GM12878 (cell line): ENCODE measurements at regions not wholly inside any gene's neighbourhood (a gene's known extent, or its start where the extent isn't known, plus 50 kb on each side); places are given as distances from the start of the nearest gene placed in this dataset.

Experiments used
- ATAC-seq: fragments of 200-7000 bp; cut with Tn5 transposase; 3 replicates; pipeline ENCODE4 v1.9.1; 2020; ENCODE audit warnings: mild to moderate bottlenecking, moderate library complexity
- BruUV-seq: library from RNA; stranded (reverse); fragments of 400-500 nt; replicated peaks from 2 replicates; lab custom pipeline; 2021; lab: Mats Ljungman, UMichigan
- CTCF ChIA-PET: fragments of 300-600 bp; sonication (Branson Sonifier 250); formaldehyde crosslinking; extraction: SDS; loops from one replicate; lab custom pipeline; 2021; ENCODE audit warnings: inconsistent platforms; lab: Yijun Ruan, JAX
- POLR2A ChIA-PET: fragments of 350-600 bp; formaldehyde crosslinking; extraction: SDS; loops from one replicate; lab custom pipeline; 2021; ENCODE audit warnings: inconsistent platforms; lab: Charles Lee
- RAD21 ChIA-PET: fragments of 300-600 bp; sonication (Branson Sonifier 250); formaldehyde crosslinking; loops from one replicate; lab custom pipeline; 2023; ENCODE audit warnings: antibody characterized with exemption; ENCODE audit not compliant: unreplicated experiment; lab: Charles Lee
- SMC1A ChIA-PET: fragments of 300-600 bp; sonication (Branson Sonifier 250); formaldehyde crosslinking; loops from one replicate; lab custom pipeline; 2023; ENCODE audit not compliant: unreplicated experiment, uncharacterized antibody; lab: Charles Lee
- DNase-seq: peaks from one replicate; pipeline ENCODE4 v3.0.0-alpha.2; 2011; ENCODE audit warnings: low read depth, low spot score
- FAIRE-seq: peaks from 3 replicates; lab custom pipeline; 2011; peaks lifted over from hg19 to GRCh38; lab: Jason Lieb, UNC
- H2AFZ ChIP-seq: 2 replicates; pipeline ENCODE4 v1.6.0; 2011; ENCODE audit warnings: low read depth, low read length, control low read depth; ENCODE audit not compliant: control insufficient read depth
- H3K27ac ChIP-seq: 2 replicates; pipeline ENCODE4 v1.5.1; 2011; ENCODE audit warnings: control low read depth; ENCODE audit not compliant: control insufficient read depth, insufficient read depth
- H3K27me3 ChIP-seq, 2 experiments: replicated peaks in 1 of 2; 2 replicates each; pipeline versions ENCODE4 v1.6.0 to v1.6.1; 2011; ENCODE audit warnings: low read length in 1 of 2; ENCODE audit not compliant: control insufficient read depth in 2 of 2, insufficient read depth in 2 of 2
- H3K36me3 ChIP-seq, 2 experiments: 2 replicates each; pipeline ENCODE4 v1.5.1; 2011; ENCODE audit warnings: low read length in 1 of 2; ENCODE audit not compliant: control insufficient read depth in 2 of 2, insufficient read depth in 2 of 2
- H3K4me1 ChIP-seq: 2 replicates; pipeline ENCODE4 v1.6.1; 2011; ENCODE audit warnings: mild to moderate bottlenecking, low read length, moderate library complexity, mixed read lengths; ENCODE audit not compliant: control insufficient read depth, insufficient read depth
- H3K4me2 ChIP-seq: 2 replicates; pipeline ENCODE4 v1.6.0; 2011; ENCODE audit warnings: control low read depth; ENCODE audit not compliant: control insufficient read depth, insufficient read depth
- H3K4me3 ChIP-seq: fragments of 200-600 bp; sonication (generic); 2 replicates; pipeline ENCODE4 v1.5.1; 2016
- H3K79me2 ChIP-seq: 2 replicates; pipeline ENCODE4 v1.6.0; 2011; ENCODE audit warnings: low read length; ENCODE audit not compliant: control insufficient read depth, insufficient read depth
- H3K9ac ChIP-seq: 2 replicates; pipeline ENCODE4 v1.8.0; 2011; ENCODE audit warnings: low read length, control low read depth, mixed read lengths; ENCODE audit not compliant: control insufficient read depth, insufficient read depth
- H3K9me3 ChIP-seq: replicated peaks from 3 replicates; pipeline ENCODE4 v1.5.1; 2011; ENCODE audit warnings: mild to moderate bottlenecking, low read length; ENCODE audit not compliant: control insufficient read depth, insufficient read depth
- H4K20me1 ChIP-seq: 2 replicates; pipeline ENCODE4 v1.6.0; 2011; ENCODE audit not compliant: control insufficient read depth, insufficient read depth
- CBX3 ChIP-seq: fragments of 200-600 bp; sonication (generic); IDR thresholded peaks from 2 replicates; pipeline ENCODE4 v1.6.1; 2016; ENCODE audit warnings: low read depth, borderline replicate concordance
- CTCF ChIP-seq, 3 experiments: IDR thresholded peaks in 2 of 3; conservative IDR thresholded peaks in 1 of 3; 2 replicates each; pipeline ENCODE4 v1.5.1; 2011; ENCODE audit warnings: low read depth in 3 of 3, low read length in 3 of 3, mild to moderate bottlenecking in 3 of 3, control low read depth in 2 of 3, moderate library complexity in 2 of 3, inconsistent platforms in 1 of 3, mixed read lengths in 1 of 3; ENCODE audit not compliant: control insufficient read depth in 2 of 3, insufficient read depth in 1 of 3; ENCODE audit errors: extremely low read depth in 1 of 3
- GATAD2B ChIP-seq: fragments of 450-650 bp; conservative IDR thresholded peaks from 2 replicates; pipeline ENCODE4 v1.6.1; 2017; ENCODE audit warnings: low read depth, mild to moderate bottlenecking, moderate library complexity
- IKZF2 ChIP-seq, 2 experiments: fragments of 450-650 bp; IDR thresholded peaks; 2 replicates each; pipeline ENCODE4 v1.6.1; 2017; ENCODE audit warnings: mild to moderate bottlenecking in 2 of 2, moderate library complexity in 2 of 2
- MEF2A ChIP-seq: IDR thresholded peaks from 2 replicates; pipeline ENCODE4 v1.6.1; 2011; ENCODE audit warnings: low read depth, mild to moderate bottlenecking, low read length, moderate library complexity; ENCODE audit not compliant: insufficient read depth
- MLLT1 ChIP-seq: fragments of 450-650 bp; IDR thresholded peaks from 2 replicates; pipeline ENCODE4 v1.6.1; 2016; ENCODE audit warnings: mild to moderate bottlenecking
- NBN ChIP-seq: fragments of 450-650 bp; IDR thresholded peaks from 2 replicates; pipeline ENCODE4 v1.6.1; 2016
- SMARCA5 ChIP-seq: fragments of 450-650 bp; IDR thresholded peaks from 2 replicates; pipeline ENCODE4 v1.6.1; 2017; ENCODE audit warnings: mild to moderate bottlenecking
- SMC3 ChIP-seq: IDR thresholded peaks from 2 replicates; pipeline ENCODE4 v1.6.1; 2011; ENCODE audit warnings: low read length, improper control_type of control experiment, borderline replicate concordance
- TCF3 ChIP-seq: IDR thresholded peaks from 2 replicates; pipeline ENCODE4 v1.6.1; 2012; ENCODE audit warnings: low read depth, mild to moderate bottlenecking, low read length, borderline replicate concordance; ENCODE audit not compliant: insufficient read depth
- TCF7 ChIP-seq: IDR thresholded peaks from 2 replicates; pipeline ENCODE4 v1.6.1; 2014; ENCODE audit warnings: antibody characterized with exemption, borderline replicate concordance
- ZNF217 ChIP-seq: fragments of 450-650 bp; IDR thresholded peaks from 2 replicates; pipeline ENCODE4 v1.6.1; 2017; ENCODE audit warnings: antibody characterized with exemption, mild to moderate bottlenecking
- in situ Hi-C: fragments of 300-500 bp; cut with MboI; formaldehyde crosslinking; loops from 9 replicates; pipeline ENCODE4 v1.14.3; 2018; ENCODE audit warnings: mixed read lengths
- intact Hi-C: fragments of 100-400 bp; cut with micrococcal nuclease; formaldehyde crosslinking; loops from one replicate; pipeline ENCODE4 v1.14.2; 2022; ENCODE audit not compliant: unreplicated experiment

DNA sequence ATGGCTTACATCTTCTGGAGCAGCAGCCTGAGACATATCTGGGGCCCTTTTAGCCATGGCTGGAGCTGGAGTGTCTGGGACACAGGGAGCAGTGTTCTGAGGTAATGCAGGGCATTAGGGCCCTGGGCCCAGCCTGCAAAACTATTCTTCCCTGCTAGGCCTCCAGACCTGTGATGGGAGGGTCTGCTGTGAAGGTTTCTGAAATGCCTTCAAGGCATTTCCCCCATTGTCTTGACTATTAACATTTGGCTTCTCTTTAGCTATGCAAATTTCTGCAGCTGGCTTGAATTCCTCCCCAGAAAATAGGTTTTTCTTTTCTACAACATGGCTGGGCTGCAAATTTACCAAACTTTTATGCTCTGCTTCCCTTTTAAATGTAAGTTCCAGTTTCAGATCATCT, 61.5 kb downstream of the EDN1 start:
- Histone ChIP-seq H2AFZ (no peak overlapping the region), H3K79me2 (no peaks in the 10 kb centered on the region), H3K9ac (no peak overlapping the region), H3K4me3 (no peak overlapping the region), H3K36me3 (no peaks in the 10 kb centered on the region), H3K9me3 (peaks cover 27% of the 10 kb centered on the region), H3K4me1 (peaks cover 23% of the 10 kb centered on the region), H3K4me2 (no peak overlapping the region), H4K20me1 (no peaks in the 10 kb centered on the region), H3K27me3 (no peaks in the 10 kb centered on the region), H3K27ac (no peak overlapping the region)
- ATAC-seq, result no peak
- TF ChIP-seq MEF2A, result no peak
- TF ChIP-seq CBX3, result no peak
- TF ChIP-seq NBN, result no peak
- TF ChIP-seq IKZF2 (IDR thresholded peaks at IDR 0.05), result 0 out of 4 replicates have a peak, but pooled peaks of 1 of the 2 experiments have one; percentile 9
- TF ChIP-seq SMC3, result no peak
- no peak for TF ChIP-seq MLLT1
- TF ChIP-seq ZNF217, result 0 out of 2 replicates have a peak, but pooled peaks have one; percentile 54
- TF ChIP-seq CTCF (IDR thresholded peaks at IDR 0.05 in 2 of 3, conservative IDR thresholded peaks at IDR 0.05 in 1 of 3; ENCODE audit: control insufficient read depth in 2 of 3, extremely low read depth in 1 of 3, insufficient read depth in 1 of 3, low read depth in 3 of 3, low read length in 3 of 3), result no peak
- TF ChIP-seq TCF7, result no peak
- no peak for TF ChIP-seq SMARCA5
- TF ChIP-seq TCF3, result no peak
- TF ChIP-seq GATAD2B, result no peak
- ChIA-PET RAD21 (interaction anchor here (10.1 kb wide), 1 partner anchor 18 kb away, joined by 152 read pairs; no protein-coding TSS in a partner anchor), POLR2A (interaction anchor here (1.1 kb wide), 2 partner anchors 15 to 18 kb away, joined by 3 read pairs; no protein-coding TSS in a partner anchor), CTCF (no interaction called here), SMC1A (interaction anchor here (1.1 to 13.5 kb wide), 2 partner anchors 10 to 19 kb away, joined by 4 to 270 read pairs; no protein-coding TSS in a partner anchor)
- BruUV-seq, result no TSS peak
- no peak for FAIRE-seq
- in situ Hi-C loops (loop anchor here (25.0 kb wide), 1 partner anchor 1761 kb away; the partner anchor contains the start of gene CD83), intact Hi-C loops (loop anchor here (10.0 kb wide), 1 partner anchor 237 kb away; no protein-coding TSS in a partner anchor)
- no peak for DNase-seq
